IPS DF 19.7 (cell line): ENCODE measurements at regions not wholly inside any gene's neighbourhood (a gene's known extent, or its start where the extent isn't known, plus 50 kb on each side); places are given as distances from the start of the nearest gene placed in this dataset.
"Not testable (repeated sequence)": the region's sequence is repeated elsewhere in the genome, so short reads cannot be mapped to it uniquely, and the experiment has no call there.

Experiments used
- DNase-seq: peaks from one replicate; pipeline ENCODE4 v3.0.0-alpha.2; 2013; ENCODE audit warnings: low read depth, low spot score

- DNase-seq = no peak
These were observed 80.7 kb upstream of the NANOS1 start for GRCh38 chr10:118948786-118949185.

DNA sequence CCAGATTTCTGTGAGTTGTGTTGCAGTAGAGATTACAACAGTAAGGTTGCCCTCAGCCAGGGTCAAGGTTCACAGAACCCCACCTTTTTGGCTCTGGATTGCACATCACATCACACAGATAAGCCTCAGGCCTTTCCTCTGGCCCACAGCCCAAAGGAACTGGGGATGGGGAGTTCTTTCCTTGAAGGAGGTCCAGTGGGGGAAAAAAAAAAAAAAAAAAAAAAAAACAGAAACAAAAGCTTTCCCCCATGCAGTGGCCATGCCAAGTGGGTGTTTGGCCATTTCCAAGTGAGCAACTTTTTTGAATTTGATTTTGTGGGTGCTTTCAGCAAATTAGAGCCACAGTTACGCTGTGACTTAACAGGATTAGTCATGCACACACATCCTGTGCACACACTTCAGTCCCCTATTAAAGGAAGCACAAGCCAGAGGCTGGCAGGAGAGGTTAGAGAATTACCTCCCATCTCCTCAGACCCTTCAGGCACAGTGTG lies 79.3 kb upstream of the NANOS1 start:
- DNase-seq = no peak

GRCh38 chr10:118950997-118951637 lies 78.4 kb upstream of the NANOS1 start:
- no peak for DNase-seq

DNA sequence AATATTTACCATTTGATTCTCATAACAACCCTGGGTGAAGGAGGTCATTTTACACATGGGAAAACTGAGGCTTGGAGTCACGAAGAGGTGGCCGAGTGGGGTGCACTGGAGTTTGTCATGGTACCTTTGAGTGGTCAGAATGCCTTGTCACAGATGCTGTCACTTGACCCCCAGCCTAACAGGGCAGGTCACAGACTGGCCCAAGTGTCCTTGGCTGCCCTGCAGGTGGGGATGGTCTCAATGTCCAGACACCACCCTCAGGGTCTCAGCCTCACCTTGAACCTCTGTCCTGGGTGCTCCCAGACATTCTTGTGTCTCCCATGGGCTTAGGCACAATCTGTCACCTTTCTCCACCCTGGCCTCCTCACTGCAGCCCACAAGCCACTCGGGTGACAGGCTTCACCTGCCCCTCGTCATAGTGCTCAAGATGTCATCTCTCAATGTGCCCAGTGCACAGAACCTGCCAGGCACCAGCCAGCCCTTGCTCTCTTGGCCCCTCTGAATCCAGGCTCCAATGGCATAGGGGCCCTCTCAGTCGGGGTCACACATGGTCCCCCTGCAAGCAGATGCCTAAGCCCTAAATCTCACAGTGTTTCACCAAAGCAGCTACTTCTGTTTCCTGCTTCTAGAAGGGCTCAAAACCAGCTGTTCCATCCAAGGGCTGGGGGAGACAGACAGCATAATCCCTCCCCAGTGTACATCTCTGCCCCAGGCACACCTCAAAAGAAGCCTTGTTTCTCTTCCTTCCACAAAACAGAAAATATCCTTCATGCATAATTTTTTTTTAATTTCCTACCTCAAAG lies 76.8 kb upstream of the NANOS1 start:
- no peak for DNase-seq

DNA sequence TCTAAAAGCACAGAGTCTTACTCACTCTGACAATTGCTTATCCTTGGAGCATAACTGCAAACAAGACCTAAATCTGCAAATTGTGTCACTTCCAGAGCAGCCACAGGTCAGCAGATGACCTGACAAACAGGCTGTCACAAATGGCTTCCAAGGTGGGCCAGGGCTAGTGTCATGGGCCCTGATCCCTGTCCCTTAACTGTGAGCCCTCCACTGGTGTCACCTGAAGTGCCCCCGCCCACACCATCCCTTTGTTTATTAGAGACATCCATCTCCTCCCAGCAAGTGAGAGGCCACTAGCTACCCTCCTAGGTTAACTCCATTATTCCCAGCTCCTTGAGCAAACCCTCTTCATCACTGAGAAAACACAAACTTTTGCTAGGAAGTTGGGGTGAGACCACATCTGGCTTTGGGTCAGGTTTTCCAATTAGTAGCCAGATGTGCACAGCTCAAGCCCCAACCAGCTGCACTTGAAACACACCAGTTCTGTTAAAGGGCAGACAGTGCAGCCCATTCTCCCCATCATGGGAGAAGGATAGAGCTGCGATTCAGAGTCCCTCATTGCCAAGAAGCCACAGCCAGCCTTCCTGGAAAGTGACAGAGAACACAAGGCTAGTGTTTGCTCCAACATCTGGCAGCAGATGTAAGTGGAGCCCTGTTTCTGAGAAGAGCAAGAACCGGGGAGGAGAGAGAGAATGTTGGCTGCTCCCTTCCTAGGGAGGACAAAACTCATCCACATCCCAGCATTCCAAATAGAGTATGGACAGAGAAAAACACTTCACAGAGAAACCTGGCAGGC lies 75.7 kb upstream of the NANOS1 start:
- DNase-seq = no peak

DNA sequence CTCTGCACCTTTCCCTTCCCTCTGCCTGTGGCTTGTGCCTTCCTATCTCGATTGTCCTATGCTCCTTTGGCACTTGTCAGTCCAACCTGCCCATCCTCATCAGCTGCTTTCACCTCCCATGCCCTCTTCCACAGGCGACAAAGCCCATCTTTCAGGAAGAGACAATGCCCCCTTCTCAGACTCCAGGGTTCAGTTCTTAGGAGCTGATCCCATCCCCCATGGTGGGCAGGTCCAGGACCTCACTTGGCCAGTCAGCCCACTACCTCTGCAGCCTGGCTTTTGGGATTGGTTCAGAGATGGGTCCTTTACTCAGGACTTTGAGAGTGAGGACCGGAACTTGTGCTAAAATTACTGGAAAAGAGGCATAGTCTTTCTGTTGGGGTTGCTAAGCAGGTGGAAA lies 74.0 kb upstream of the NANOS1 start:
- DNase-seq = no peak

DNA sequence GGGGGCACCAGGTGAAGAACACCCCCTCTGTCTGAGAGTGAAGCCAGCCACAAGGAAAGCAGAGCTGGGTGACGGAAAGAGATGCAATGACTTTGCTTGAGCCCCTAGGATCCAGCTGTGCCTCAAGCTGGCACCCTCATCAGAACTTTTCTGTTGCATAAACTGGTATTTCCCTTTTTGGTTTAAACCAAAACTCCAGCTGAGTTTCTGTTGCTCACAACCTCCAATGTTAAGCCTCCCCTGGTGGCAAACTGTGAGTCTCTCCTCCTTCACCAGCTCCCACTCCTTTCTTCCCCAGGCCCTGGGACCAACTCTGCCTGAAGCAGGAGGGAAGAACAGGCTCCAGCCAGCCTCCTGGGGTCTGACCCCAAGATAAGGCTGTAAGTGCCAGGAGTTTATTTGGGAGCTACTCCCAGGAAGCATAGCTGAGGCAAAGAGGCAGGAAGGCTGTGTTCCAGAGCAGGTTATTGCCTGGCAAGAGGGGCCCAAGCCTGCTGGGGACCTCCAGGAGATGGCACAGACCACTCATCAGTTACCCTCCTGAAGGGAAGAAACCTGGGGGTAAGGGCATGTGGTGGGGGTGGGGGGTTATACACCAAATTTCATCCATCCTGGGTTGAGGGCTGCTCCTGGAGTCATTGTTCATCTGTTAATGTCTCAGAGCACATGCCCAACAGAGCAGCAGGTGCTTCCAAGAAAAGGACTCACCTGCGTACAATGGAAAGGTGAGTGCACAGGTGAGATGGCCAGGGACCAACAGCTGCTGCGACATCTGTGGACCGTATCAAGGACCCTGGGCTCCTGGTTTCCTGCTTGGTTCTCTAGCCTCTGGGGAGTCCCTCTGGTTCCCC lies 73.3 kb upstream of the NANOS1 start:
- DNase-seq = no peak

- DNase-seq = no peak
These were observed 72.6 kb upstream of the NANOS1 start for GRCh38 chr10:118956802-118957442.

- no peak for DNase-seq
These were observed 72.1 kb upstream of the NANOS1 start for GRCh38 chr10:118957443-118957825.

DNA sequence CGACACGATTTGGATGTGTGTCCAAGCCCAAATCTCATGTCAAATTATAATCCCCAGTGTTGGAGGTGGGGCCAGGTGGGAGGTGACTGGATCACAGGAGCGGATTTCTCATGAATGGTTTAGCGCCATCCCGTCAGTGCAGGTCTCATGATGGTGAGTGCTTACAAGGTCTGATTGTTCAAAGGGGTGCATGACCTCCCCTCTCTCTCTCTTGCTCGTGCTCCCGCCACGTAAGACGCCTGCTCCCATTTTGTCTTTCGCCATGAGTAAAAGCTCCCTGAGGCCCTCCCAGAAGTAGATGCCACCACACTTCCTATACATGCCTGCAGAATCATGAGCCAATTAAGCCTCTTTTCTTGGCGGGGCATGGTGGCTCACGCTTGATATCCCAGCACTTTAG lies 71.5 kb upstream of the NANOS1 start:
- no peak for DNase-seq

DNA sequence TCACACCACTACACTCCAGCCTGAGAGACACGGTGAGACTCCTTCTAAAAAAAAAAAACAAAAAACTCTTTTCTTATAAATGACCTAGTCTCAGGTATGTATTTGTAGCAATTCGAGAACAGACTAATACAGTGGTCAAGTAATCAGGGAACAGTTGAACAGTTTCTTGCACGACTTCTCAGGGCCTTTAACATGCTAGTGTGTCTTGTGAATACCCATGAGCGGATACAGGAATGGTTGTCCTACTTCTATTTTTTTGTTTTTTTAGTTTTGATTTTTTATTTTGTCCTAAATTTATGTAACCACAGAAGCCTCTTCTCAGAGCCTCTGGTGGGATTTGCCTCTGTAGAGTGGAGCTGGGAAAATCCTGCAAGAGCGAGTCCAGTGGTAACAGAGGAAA lies 71.0 kb upstream of the NANOS1 start:
- DNase-seq = no peak

DNA sequence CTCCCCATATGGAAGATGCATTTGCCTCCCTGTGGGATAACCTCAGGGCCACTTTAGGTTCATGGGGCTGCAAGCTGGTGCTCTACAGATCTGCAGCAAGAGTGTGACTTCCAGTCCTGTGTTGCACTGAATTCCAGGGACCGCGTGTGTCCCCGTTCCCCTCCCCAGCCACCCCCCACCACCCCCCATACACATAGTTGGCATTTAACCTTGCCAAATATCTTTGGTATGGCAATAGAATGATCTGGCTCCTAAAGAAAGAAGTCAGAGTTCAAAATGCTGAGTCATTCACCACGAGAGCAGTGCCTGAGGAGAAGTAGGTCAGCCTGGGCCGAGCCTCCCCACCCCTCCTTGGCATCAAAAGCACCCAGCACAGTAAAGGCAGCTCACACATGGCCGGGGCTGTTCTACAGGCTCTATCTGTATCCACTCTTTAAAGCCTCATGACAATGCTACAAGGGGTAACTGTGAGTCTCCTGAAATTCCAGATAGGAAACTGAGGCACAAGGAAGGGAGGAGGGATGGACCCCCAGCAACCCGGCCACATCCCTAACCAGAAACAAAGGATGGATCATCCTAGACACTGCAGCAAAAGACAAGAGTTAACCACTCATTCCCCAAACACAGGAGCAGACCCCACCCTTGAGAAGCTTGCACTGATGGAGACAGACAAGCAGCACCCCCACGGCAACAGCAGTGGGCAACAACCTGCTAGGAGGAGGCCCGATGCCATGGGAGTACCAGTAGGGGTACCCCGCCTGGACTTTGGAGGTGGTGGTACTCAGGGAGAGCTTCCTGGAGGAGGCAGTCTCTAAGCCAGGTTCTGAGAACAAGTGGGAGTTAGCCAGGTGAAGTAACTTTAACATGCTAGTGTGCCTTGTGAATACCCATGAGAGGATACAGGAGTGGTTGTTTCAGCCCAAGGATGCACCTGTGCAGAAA lies 70.3 kb upstream of the NANOS1 start:
- DNase-seq = no peak

GRCh38 chr10:118960157-118961090 lies 69.1 kb upstream of the NANOS1 start:
- no peak for DNase-seq

DNA sequence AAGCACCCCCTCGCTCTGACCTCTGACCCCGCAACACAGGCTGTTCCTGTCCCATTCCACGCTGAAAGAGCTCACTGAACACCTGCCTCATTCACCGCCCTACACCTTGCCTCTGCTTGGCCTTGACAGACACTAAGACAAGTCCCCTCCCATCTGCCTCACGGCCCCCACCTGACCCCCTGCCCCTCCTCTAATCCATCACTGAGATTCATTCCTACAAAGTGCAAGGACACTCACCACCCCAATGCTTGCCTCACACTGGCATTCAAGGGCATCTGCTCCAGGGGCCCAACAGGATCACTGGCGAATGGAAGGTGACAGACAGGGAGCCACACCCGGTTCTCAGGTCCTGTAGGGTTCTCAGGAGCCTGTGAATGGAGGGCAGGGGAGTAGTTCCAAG lies 68.1 kb upstream of the NANOS1 start:
- DNase-seq = no peak

DNA sequence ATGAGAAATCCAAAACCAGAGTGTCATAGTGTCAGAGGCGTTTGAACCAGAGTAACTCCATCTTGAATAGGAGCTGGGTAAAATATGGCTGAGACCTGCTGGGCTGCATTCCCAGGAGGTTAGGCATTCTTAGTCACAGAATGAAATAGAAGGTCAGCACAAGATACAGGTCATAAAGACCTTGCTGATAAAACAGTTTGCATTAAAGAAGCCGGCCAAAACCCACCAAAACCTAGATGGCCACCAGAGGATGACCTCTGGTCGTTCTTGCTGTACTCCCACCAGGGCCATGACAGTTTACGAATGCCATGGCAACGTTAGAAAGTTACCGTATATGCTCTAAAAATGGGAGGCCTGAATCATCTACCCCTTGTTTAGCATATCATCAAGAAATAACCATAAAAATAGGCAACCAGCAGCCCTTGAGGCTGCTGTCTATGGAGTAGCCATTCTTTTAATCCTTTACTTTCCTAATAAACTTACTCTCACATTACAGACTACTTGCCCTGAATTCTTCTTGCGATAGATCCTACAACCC lies 67.1 kb upstream of the NANOS1 start:
- not testable (repeated sequence) for DNase-seq

DNA sequence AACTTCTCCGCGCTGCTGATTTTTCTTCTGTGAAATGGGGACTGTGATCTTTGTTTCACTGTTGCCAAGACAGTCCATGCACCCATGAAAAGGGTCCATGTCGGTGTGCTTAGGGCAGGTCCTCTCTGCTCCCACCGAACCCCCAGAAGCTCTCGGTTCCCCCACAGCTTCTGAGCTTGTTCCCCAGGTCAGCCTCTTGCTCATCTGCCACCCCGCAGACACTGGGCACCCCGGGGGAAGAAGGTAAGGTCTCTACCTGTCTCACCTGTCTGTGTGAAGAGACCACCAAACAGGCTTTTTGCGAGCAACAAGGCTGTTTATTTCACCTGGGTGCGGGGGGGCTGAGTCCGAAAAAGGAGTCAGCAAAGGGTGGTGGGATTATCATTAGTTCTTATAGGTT lies 66.2 kb upstream of the NANOS1 start:
- DNase-seq = no peak

GRCh38 chr10:118963933-118964332 lies 65.6 kb upstream of the NANOS1 start:
- no peak for DNase-seq

DNA sequence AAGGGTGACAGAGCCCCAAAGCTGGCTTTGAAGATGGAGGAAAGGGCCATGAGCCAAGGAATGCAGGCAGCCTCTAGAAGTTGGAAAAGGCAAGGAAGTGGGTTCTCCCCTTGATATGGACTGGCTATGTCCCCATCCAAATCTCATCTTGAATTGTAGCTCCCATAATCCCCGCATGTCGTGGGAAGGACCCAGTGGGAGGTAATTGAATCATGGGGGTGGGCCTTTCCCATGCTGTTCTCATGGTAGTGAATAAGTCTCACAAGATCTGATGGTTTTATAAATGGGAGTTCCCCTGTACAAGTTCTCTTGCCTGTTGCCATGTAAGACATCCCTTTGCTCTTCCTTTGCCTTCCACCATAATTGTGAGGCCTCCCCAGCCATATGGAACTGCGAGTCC lies 65.0 kb upstream of the NANOS1 start:
- not testable (repeated sequence) for DNase-seq
